ENCODE measurements at regions not wholly inside any gene's neighbourhood (a gene's known extent, or its start where the extent isn't known, plus 50 kb on each side); places are given as distances from the start of the nearest gene placed in this dataset.

GRCh38 chr22:48880749-48881148 lies 946.9 kb downstream of the BRD1 start:
- Histone ChIP-seq H3K4me1 (no peaks in the 10 kb centered on the region), H3K36me3 (no peaks in the 10 kb centered on the region), H3K27ac (no peak overlapping the region), H3K27me3 (peaks cover 2 to 30% (median 24%) of the 10 kb centered on the region in 3 donors), H3K4me3 (no peak overlapping the region), H3K9me3 (no peaks in the 10 kb centered on the region)
- TF ChIP-seq POLR2A (IDR thresholded peaks at IDR 0.05) (no peak), POLR2AphosphoS5 (IDR thresholded peaks at IDR 0.05) (no peak), CTCF (IDR thresholded peaks at IDR 0.05) (no peak), EP300 (IDR thresholded peaks at IDR 0.05) (no peak)
- peak; percentile 20 for DNase-seq
- WGBS, 2 donors = 90 to 92% methylated on average over 11 of the region's 11 CpGs
- intact Hi-C loops (cut with DNase I) = no loop called here

GRCh38 chr22:48876951-48877350 lies 950.7 kb downstream of the BRD1 start:
- Histone ChIP-seq H3K4me3 (no peak overlapping the region), H3K4me1 (no peaks in the 10 kb centered on the region), H3K9me3 (no peaks in the 10 kb centered on the region), H3K27ac (no peak overlapping the region), H3K27me3 (peaks cover 0 to 21% (median 0%) of the 10 kb centered on the region in 3 donors), H3K36me3 (no peaks in the 10 kb centered on the region)
- peak; percentile 7 for DNase-seq
- TF ChIP-seq EP300 (IDR thresholded peaks at IDR 0.05) (no peak), CTCF (IDR thresholded peaks at IDR 0.05) (no peak), POLR2AphosphoS5 (IDR thresholded peaks at IDR 0.05) (no peak), POLR2A (IDR thresholded peaks at IDR 0.05) (no peak)
- intact Hi-C loops (cut with DNase I) = no loop called here
- WGBS, 2 donors = 74 to 78% methylated on average over 4 of the region's 4 CpGs

GRCh38 chr22:48874956-48875355 lies 952.7 kb downstream of the BRD1 start:
- Histone ChIP-seq H3K4me1 (no peaks in the 10 kb centered on the region), H3K4me3 (no peak overlapping the region), H3K27me3 (peaks cover 0 to 32% (median 0%) of the 10 kb centered on the region in 3 donors), H3K9me3 (peaks cover 0 to 2% (median 0%) of the 10 kb centered on the region in 4 donors), H3K27ac (no peak overlapping the region), H3K36me3 (no peaks in the 10 kb centered on the region)
- 53 to 54% methylated on average over 5 of the region's 5 CpGs for WGBS, 2 donors
- intact Hi-C loops (cut with DNase I) = no loop called here
- peak; percentile 36 for DNase-seq
- TF ChIP-seq CTCF (IDR thresholded peaks at IDR 0.05) (no peak), EP300 (IDR thresholded peaks at IDR 0.05) (no peak)

GRCh38 chr22:48873191-48873520 lies 954.5 kb downstream of the BRD1 start:
- H3K36me3 ChIP-seq = no peaks in the 10 kb centered on the region
- no peak overlapping the region for H3K27ac ChIP-seq
- TF ChIP-seq POLR2AphosphoS5 (IDR thresholded peaks at IDR 0.05) = no peak
- TF ChIP-seq EP300 (IDR thresholded peaks at IDR 0.05) = no peak
- TF ChIP-seq POLR2A (IDR thresholded peaks at IDR 0.05) = no peak
- TF ChIP-seq CTCF (IDR thresholded peaks at IDR 0.05) = no peak
- peaks cover 0 to 2% (median 0%) of the 10 kb centered on the region in 4 donors for H3K9me3 ChIP-seq
- peaks cover 0 to 32% (median 0%) of the 10 kb centered on the region in 3 donors for H3K27me3 ChIP-seq
- DNase-seq = no peak
- intact Hi-C loops (cut with DNase I) = no loop called here
- WGBS, 2 donors = 84 to 89% methylated on average over 3 of the region's 3 CpGs
- no peak overlapping the region for H3K4me3 ChIP-seq
- no peaks in the 10 kb centered on the region for H3K4me1 ChIP-seq
